BJ (cell line): ENCODE measurements at regions not wholly inside any gene's neighbourhood (a gene's known extent, or its start where the extent isn't known, plus 50 kb on each side); places are given as distances from the start of the nearest gene placed in this dataset.
"Not testable (repeated sequence)": the region's sequence is repeated elsewhere in the genome, so short reads cannot be mapped to it uniquely, and the experiment has no call there.

Experiments used
- CTCF ChIA-PET: fragments of 350-600 bp; formaldehyde crosslinking; extraction: SDS; loops from one replicate; lab custom pipeline; 2021; ENCODE audit warnings: antibody characterized with exemption, inconsistent platforms; lab: Yijun Ruan, JAX
- POLR2A ChIA-PET: fragments of 300-600 bp; sonication (Branson Sonifier 250); formaldehyde crosslinking; extraction: SDS; loops from one replicate; lab custom pipeline; 2021; ENCODE audit warnings: antibody characterized with exemption; lab: Charles Lee
- DNase-seq: peaks from one replicate; pipeline ENCODE4 v3.0.0-alpha.2; 2011; ENCODE audit warnings: low read depth
- H3K27me3 ChIP-seq: 2 replicates; pipeline ENCODE4 v1.6.0; 2011; ENCODE audit warnings: low read length; ENCODE audit not compliant: control insufficient read depth, insufficient read depth
- H3K36me3 ChIP-seq: 2 replicates; pipeline ENCODE4 v1.5.1; 2011; ENCODE audit warnings: low read length; ENCODE audit not compliant: control insufficient read depth, insufficient read depth
- H3K4me3 ChIP-seq: 2 replicates; pipeline ENCODE4 v1.5.1; 2011; ENCODE audit warnings: low read depth, mild to moderate bottlenecking, control low read depth, low read length
- TF ChIP-seq, protein P1 (sequence below): IDR thresholded peaks from 2 replicates; pipeline ENCODE4 v1.5.1; 2011; ENCODE audit warnings: low read depth, mild to moderate bottlenecking, control low read depth, inconsistent platforms, low read length, moderate library complexity; ENCODE audit not compliant: insufficient read depth

- TF ChIP-seq, protein P1, sequence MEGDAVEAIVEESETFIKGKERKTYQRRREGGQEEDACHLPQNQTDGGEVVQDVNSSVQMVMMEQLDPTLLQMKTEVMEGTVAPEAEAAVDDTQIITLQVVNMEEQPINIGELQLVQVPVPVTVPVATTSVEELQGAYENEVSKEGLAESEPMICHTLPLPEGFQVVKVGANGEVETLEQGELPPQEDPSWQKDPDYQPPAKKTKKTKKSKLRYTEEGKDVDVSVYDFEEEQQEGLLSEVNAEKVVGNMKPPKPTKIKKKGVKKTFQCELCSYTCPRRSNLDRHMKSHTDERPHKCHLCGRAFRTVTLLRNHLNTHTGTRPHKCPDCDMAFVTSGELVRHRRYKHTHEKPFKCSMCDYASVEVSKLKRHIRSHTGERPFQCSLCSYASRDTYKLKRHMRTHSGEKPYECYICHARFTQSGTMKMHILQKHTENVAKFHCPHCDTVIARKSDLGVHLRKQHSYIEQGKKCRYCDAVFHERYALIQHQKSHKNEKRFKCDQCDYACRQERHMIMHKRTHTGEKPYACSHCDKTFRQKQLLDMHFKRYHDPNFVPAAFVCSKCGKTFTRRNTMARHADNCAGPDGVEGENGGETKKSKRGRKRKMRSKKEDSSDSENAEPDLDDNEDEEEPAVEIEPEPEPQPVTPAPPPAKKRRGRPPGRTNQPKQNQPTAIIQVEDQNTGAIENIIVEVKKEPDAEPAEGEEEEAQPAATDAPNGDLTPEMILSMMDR = no peak
- Histone ChIP-seq H3K36me3 (no peaks in the 10 kb centered on the region; the same call in 1 of the 2 replicates), H3K27me3 (no peaks in the 10 kb centered on the region), H3K4me3 (no peak overlapping the region)
- ChIA-PET CTCF (no interaction called here), POLR2A (no interaction called here)
- DNase-seq = no peak
Observed at GRCh38 chr6:166708460-166708859, 81.4 kb upstream of the RPS6KA2 start.

GRCh38 chr6:166707045-166707444 is 80.0 kb upstream of the RPS6KA2 start:
- no peaks in the 10 kb centered on the region; the same call in 1 of the 2 replicates for H3K36me3 ChIP-seq
- CTCF ChIA-PET = no interaction called here
- TF ChIP-seq, protein P1 = peak; percentile 37
- H3K4me3 ChIP-seq = no peak overlapping the region
- no peaks in the 10 kb centered on the region for H3K27me3 ChIP-seq
- POLR2A ChIA-PET = no interaction called here
- DNase-seq = no peak

DNA sequence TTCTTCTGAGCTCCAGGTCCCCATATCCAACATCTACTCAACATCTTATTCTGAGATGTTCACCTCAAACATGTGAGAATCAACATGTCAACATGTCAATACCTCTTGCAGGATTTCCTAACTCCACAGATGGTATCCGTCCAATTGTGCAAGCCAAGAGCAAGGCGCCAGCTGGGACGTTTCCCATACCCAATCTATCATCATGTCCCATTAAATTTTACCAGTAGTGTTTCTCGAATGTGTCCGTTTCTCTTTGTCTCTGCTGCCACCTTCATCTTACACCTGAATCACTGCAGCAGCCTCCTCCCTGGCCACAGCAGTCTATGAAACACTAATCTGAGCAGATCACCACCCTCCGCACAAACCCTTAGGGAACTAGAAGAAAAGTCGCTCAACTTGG is 78.0 kb upstream of the RPS6KA2 start:
- no peak overlapping the region for H3K4me3 ChIP-seq
- CTCF ChIA-PET = no interaction called here
- no peak for DNase-seq

GRCh38 chr6:166704171-166704570 is 77.1 kb upstream of the RPS6KA2 start:
- CTCF ChIA-PET = no interaction called here
- Histone ChIP-seq H3K36me3 (no peaks in the 10 kb centered on the region), H3K27me3 (no peaks in the 10 kb centered on the region), H3K4me3 (no peak overlapping the region)
- DNase-seq = no peak
- POLR2A ChIA-PET = no interaction called here
- TF ChIP-seq, protein P1 = no peak

More for the DNA sequence above, 78.0 kb upstream of the RPS6KA2 start:
- POLR2A ChIA-PET = no interaction called here
- TF ChIP-seq, protein P1 = no peak
- H3K36me3 ChIP-seq = no peaks in the 10 kb centered on the region
- no peaks in the 10 kb centered on the region for H3K27me3 ChIP-seq

GRCh38 chr6:166703149-166703710 is 76.2 kb upstream of the RPS6KA2 start:
- CTCF ChIA-PET = interaction anchor here (1.3 kb wide), 1 partner anchor 9 kb away, joined by 3 read pairs; no protein-coding TSS in a partner anchor
- H3K4me3 ChIP-seq = no peak overlapping the region
- POLR2A ChIA-PET = no interaction called here
- H3K36me3 ChIP-seq = no peaks in the 10 kb centered on the region
- TF ChIP-seq, protein P1 = no peak
- H3K27me3 ChIP-seq = no peaks in the 10 kb centered on the region
- DNase-seq = no peak

GRCh38 chr6:166701424-166701823 is 74.4 kb upstream of the RPS6KA2 start:
- DNase-seq, H3K4me3 ChIP-seq, H3K36me3 ChIP-seq, CTCF ChIA-PET, H3K27me3 ChIP-seq, POLR2A ChIA-PET: not testable (repeated sequence)

DNA sequence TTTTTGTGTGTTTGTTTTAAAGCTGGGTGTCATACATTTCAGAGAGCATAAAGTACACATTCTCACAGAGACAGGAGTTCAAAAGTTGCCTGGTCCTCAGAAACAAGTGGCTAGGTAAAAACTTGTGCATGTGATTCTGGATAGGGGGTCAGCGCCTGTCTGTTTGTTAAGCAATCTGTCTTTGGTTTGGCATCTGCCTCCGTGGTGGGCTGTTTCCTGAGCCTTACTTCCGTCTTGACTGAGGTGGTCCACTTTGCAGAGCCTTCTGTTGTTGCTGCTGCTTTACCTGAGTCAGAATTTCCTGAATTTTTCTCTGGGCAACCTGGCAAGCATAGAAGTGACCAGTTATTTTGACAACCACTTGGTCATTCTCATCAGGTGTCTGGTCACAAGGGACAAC is 73.8 kb upstream of the RPS6KA2 start:
- H3K36me3 ChIP-seq, DNase-seq, H3K4me3 ChIP-seq, CTCF ChIA-PET, H3K27me3 ChIP-seq, POLR2A ChIA-PET: not testable (repeated sequence)
